ENCODE measurements at regions not wholly inside any gene's neighbourhood (a gene's known extent, or its start where the extent isn't known, plus 50 kb on each side); places are given as distances from the start of the nearest gene placed in this dataset.

- DNase-seq (ENCODE audit: low read depth in 3 of 3, low spot score in 1 of 3) = no peak
Observed at GRCh38 chr1:30275926-30276764, 447.2 kb downstream of the MATN1 start.

GRCh38 chr1:30274976-30275621, 448.3 kb downstream of the MATN1 start:
- DNase-seq (ENCODE audit: low read depth in 3 of 3, low spot score in 1 of 3) = no peak

DNA sequence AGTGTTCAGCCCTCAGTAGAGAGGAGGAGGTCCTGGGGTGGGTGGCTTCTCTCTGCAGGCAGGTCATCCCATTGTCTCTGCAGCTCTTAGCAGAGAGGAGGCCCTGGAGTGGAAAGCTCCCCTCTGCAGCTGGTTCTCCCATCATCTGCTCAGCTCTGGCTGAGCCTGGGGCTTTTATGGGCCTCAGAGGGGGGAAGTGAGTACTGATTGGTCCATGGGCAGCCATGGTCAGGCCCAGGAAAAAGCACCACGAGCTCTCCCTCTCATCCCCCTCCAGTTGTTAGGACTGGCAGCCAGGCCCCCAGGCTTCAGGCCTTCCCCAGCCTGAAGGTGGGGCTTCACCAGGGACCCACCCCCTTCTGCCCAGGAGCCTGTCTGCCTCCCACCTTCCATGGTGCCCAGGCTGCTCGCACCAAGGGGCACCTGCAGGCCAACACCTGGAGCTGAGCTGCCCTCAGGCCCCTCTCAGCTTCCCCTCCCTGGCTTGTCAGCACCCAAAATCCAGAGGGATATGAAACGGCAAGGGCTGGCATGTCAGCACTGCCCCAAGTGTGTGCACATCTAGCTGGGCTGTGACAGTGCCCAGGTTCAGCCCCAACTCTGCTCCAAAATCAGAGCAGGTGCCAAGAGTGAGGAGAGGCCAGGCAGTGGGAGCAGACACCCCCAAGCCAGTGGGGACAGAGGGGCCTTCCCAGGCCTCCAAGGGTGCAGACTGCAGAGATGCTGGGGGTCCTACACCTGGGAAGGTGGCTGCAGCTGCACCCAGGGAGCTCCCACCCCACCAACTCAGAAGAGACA, 449.0 kb downstream of the MATN1 start:
- DNase-seq (ENCODE audit: low read depth in 3 of 3, low spot score in 1 of 3) = no peak

DNA sequence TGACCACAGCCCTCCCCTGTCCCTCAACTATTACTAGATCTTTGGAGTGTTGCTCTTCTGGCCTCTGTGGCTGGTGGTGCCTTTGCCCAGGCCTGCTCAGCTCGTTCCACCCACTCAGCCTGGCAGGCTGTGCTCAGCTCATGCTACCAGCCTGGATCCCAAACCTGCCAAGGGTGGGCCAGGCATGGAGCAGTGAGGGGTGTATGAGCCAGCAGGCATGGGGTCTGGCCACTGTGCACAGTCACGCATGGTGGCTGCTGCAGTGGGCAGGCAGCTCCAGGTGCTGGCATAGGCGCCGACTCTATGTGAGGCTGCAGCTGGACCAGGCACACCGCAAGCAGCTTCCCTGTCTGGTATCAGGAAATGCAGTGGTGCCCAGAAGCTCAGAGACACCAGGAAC, 449.9 kb downstream of the MATN1 start:
- no peak for DNase-seq (ENCODE audit: low read depth in 3 of 3, low spot score in 1 of 3)

- no peak for DNase-seq (ENCODE audit: low read depth in 3 of 3, low spot score in 1 of 3)
Observed at GRCh38 chr1:30273021-30273325, 450.4 kb downstream of the MATN1 start.

DNA sequence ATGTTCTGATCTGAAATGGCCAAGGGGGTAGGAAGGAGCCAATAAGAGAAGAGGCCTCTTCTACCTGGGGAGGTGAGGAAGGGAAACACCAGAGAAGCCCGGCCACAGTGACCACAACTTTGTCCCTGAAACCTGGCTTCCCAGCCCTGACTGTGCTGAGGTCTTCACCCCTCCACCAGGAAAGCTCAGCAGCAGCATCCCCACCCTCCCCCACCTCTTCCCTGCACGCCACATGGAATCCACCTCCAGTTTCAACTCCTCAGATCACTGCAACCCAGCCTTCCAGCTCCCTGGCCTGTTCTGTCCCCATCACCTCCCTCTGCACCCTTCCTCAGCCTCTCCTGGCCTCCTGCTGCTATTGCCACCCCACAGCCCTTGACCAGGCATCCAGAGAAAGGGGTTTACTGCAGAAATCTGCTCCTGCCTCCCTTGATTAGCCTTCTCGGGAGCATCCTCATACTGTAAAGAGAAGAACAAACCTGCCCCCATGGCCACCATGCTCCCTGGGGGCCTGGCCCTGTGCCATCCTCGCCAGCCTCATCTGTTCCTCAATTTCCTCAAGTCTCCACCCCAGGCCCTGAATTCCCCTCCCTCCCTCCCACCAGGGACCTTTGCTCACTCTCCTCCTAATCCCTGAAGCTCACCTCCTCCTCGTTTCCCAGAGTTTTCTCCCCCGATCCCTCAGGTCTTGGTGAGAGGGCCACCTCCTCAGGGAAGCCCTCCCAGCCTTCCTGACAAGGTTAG, 450.9 kb downstream of the MATN1 start:
- DNase-seq (ENCODE audit: low read depth in 3 of 3, low spot score in 1 of 3) = no peak

GRCh38 chr1:30271401-30272276, 451.7 kb downstream of the MATN1 start:
- no peak for DNase-seq (ENCODE audit: low read depth in 3 of 3, low spot score in 1 of 3)

DNA sequence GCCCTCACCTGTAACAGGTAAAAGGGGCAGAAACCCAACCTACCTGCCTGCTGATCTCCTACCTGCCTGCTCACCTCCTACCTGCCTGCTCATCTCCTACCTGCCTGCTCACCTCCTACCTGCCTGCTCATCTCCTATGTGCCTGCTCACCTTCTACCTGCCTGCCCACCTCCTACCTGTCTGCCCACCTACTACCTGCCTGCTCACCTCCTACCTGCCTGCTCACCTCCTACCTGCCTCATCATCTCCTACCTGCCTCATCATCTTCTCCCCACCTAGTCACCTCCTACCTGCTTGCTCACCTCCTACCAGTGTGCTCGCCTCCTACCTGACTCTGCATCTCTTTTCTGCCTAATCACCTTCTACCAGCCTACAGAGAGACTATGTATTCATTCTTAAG, 452.9 kb downstream of the MATN1 start:
- DNase-seq (ENCODE audit: low read depth in 3 of 3, low spot score in 1 of 3) = no peak

DNA sequence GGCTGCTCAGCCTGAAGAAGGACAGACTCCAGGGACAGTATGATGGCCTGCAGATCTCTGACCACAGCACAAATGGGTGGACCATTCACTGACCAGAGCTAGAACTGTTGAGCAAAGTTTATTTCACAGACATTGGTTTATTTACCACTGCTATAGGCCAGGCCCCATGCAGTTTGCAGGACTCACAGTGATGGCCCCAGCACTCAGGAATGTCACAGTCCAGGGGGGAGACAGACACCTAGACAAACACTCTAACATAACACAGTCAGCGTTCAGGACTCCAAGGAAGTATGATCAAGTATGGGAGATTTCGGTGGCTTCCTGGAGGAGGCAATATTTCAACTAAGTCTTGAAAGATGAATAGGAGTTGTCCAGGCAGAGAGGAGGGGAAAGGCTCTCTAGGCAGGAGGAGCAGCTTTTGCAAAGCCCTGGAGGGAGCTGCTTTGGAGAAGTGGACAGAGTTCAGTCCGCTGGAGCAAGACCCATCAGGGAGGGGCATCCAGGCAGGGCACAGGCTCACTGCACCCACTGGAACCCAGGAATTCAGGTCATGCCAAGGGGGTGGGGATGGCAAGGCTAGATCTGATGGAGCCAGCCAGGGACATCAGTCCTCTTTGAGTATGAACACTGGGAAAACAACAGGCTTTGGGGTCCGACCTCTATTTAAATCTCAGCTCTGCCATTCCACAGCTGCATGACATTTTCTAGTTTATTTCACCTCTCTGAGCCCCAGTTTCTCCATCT, 454.3 kb downstream of the MATN1 start:
- DNase-seq (ENCODE audit: low read depth in 3 of 3, low spot score in 1 of 3) = no peak

DNA sequence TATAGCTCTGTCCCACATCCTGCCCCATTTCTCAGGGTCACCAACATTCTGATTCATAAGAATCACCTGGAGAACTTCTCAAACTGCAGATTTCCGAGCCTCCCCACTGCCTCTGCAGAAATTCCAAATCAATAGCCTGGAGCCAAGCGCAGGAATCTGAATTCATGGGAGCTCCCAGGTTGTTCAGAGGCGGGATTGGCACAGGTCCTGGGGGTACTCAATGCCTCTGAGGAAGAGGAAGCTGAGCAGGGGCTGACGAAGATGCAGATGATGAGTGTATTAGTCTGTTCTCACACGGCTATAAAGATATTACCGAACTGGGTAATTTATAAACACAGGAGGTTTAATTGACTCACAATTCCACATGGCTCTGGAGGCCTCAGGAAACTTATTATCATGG, 455.5 kb downstream of the MATN1 start:
- DNase-seq (ENCODE audit: low read depth in 3 of 3, low spot score in 1 of 3) = no peak

DNA sequence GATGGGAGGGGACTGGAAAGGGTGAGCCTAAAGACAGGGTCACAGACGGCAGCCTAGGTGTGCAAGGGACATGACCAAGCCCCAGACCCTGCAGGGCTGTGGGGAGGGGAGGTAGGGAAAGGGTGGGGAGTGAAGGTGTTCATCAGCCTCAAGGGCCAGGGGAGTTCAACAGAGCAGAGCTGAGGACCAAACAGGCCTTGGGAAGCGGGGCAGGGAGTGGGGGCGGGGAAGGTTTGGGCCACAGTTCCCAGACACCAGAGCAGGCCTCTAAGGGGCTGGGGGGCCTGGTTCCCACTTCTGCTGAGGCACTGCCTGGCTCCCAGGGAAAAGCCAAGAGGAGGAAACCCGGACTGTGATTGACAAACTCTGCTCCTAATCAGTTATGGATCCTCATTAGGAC, 456.3 kb downstream of the MATN1 start:
- DNase-seq (ENCODE audit: low read depth in 3 of 3, low spot score in 1 of 3) = no peak

- no peak for DNase-seq (ENCODE audit: low read depth in 3 of 3, low spot score in 1 of 3)
Observed at GRCh38 chr1:30265127-30266070, 458.0 kb downstream of the MATN1 start.

DNA sequence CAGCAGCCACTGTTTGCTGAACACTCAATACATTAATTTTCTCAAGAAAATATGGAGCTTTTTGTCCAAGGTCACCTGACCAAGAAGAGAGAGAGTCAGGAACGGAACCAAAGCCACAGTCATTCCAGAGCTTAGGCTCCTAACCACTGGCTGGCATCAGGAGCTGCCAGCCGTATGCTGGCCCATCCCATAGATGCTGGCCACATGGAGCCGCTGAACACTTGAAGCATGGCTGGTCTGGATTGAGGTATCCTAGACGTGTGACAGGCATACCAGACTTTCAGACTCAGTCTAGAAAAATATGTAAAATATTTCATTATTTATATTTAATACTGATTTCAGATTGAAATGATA, 458.7 kb downstream of the MATN1 start:
- DNase-seq (ENCODE audit: low read depth in 3 of 3, low spot score in 1 of 3) = no peak

- no peak for DNase-seq (ENCODE audit: low read depth in 3 of 3, low spot score in 1 of 3)
Observed at GRCh38 chr1:30263888-30264671, 459.3 kb downstream of the MATN1 start.

GRCh38 chr1:30263405-30263804, 460.0 kb downstream of the MATN1 start:
- DNase-seq (ENCODE audit: low read depth in 3 of 3, low spot score in 1 of 3) = no peak

DNA sequence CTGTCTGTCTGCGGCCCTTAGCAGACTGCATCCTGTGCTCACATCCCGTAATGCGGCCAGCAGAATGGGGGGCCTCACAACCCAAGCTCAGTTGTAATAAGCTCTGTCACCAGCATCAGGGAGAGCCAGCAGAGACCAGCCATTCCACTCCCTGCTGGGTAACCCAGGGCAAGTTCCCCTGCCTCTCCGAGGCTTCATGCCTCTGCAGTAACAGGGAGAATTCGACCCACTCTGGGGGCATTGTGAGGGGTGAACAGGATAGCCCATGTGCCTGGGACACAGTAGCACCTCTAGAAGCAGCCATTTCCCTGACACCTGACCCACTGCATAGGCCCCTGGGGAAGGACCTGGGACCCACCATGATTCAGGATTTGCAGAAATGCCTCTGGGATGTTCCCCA, 461.2 kb downstream of the MATN1 start:
- DNase-seq (ENCODE audit: low read depth in 3 of 3, low spot score in 1 of 3) = no peak

GRCh38 chr1:30260318-30260717, 463.1 kb downstream of the MATN1 start:
- no peak for DNase-seq (ENCODE audit: low read depth in 3 of 3, low spot score in 1 of 3)

DNA sequence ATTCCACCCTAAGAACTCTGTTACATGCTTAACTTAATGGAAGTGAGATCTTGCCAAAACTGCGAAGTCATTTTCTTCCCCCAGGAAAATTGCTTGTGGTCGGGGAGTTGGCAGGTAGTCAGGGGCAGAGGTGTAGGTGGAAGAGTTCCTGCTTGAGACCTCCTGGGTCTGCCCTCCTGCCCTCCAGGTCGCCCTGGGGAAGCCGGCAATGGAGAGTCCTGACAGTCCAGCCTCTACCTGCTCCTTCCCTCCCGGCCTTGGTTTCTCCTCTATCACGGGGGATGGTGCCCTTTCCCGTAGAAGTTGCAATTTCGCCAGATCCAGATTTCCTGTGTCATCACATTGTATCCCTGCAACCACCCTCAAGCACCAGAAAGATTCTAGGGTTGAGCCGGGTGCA, 463.8 kb downstream of the MATN1 start:
- DNase-seq (ENCODE audit: low read depth in 3 of 3, low spot score in 1 of 3) = no peak
